ENCODE measurements at regions not wholly inside any gene's neighbourhood (a gene's known extent, or its start where the extent isn't known, plus 50 kb on each side); places are given as distances from the start of the nearest gene placed in this dataset.

DNA sequence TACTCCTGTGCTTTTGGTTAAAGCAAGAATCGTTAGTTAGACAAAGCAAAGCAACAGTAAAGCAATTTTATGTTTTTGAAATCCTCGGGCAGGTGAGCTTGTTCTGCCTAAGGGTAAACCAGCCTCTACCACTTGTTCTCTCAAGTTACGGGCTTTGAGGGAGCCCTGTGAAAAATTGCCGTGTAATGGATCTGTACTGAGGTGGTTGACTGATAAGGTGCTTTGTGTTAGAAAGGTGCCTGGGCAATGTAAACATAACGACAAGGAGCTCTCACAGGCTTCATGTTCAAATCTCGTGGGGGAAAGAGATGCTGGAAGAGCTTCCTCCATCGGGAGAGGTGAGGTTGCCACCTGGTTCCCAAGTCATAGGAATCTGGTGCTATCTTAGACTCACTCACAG is 111.8 kb downstream of the TRAPPC11 start:
- H3K4me3 ChIP-seq = no peak overlapping the region
- no peaks in the 10 kb centered on the region for H3K27me3 Mint-ChIP-seq (ENCODE audit: insufficient read depth, low read depth)
- H3K27me3 ChIP-seq = no peaks in the 10 kb centered on the region
- no peak overlapping the region for H3K27ac Mint-ChIP-seq
- H3K9me3 ChIP-seq (ENCODE audit: low read depth) = no peaks in the 10 kb centered on the region
- H3K36me3 ChIP-seq = no peaks in the 10 kb centered on the region
- H3K27ac ChIP-seq = no peak overlapping the region
- H3K4me1 ChIP-seq = no peaks in the 10 kb centered on the region
- H3K4me3 Mint-ChIP-seq = no peak overlapping the region
- TF ChIP-seq EZH2phosphoT487 (IDR thresholded peaks at IDR 0.05) (no peak), CTCF (IDR thresholded peaks at IDR 0.05) (no peak), EZH2 (IDR thresholded peaks at IDR 0.05) (no peak)
- H3K9me3 Mint-ChIP-seq = peaks cover 6% of the 10 kb centered on the region
- DNase-seq (ENCODE audit: low spot score) = no peak
- no peak overlapping the region for H2AFZ ChIP-seq (replicated peaks)
- no peaks in the 10 kb centered on the region for H3K36me3 Mint-ChIP-seq
- H3K9ac ChIP-seq = no peak overlapping the region
- peaks cover 2% of the 10 kb centered on the region for H3K4me1 Mint-ChIP-seq
- H3K4me2 ChIP-seq = no peak overlapping the region
- H4K20me1 ChIP-seq (ENCODE audit: low read depth) = no peaks in the 10 kb centered on the region
- H3K79me2 ChIP-seq (ENCODE audit: low read depth) = no peaks in the 10 kb centered on the region
- no peaks in the 10 kb centered on the region for H3F3A ChIP-seq (ENCODE audit: low read depth)

GRCh38 chr4:183772361-183772760 is 113.3 kb downstream of the TRAPPC11 start:
- Mint-ChIP-seq H3K9me3 (peaks cover 6% of the 10 kb centered on the region), H3K27ac (no peak overlapping the region), H3K36me3 (no peaks in the 10 kb centered on the region), H3K4me3 (no peak overlapping the region), H3K27me3 (ENCODE audit: insufficient read depth, low read depth) (no peaks in the 10 kb centered on the region), H3K4me1 (no peaks in the 10 kb centered on the region)
- Histone ChIP-seq H3K27ac (no peak overlapping the region), H3K27me3 (no peaks in the 10 kb centered on the region), H3K79me2 (ENCODE audit: low read depth) (no peaks in the 10 kb centered on the region), H2AFZ (replicated peaks) (no peak overlapping the region), H3K9ac (no peak overlapping the region), H4K20me1 (ENCODE audit: low read depth) (no peaks in the 10 kb centered on the region), H3K36me3 (no peaks in the 10 kb centered on the region), H3K4me1 (no peaks in the 10 kb centered on the region), H3K9me3 (ENCODE audit: low read depth) (no peaks in the 10 kb centered on the region), H3F3A (ENCODE audit: low read depth) (no peaks in the 10 kb centered on the region), H3K4me3 (no peak overlapping the region), H3K4me2 (no peak overlapping the region)
- no peak for DNase-seq (ENCODE audit: low spot score)
- TF ChIP-seq CTCF (IDR thresholded peaks at IDR 0.05) (no peak), EZH2phosphoT487 (IDR thresholded peaks at IDR 0.05) (no peak), EZH2 (IDR thresholded peaks at IDR 0.05) (no peak)

- Mint-ChIP-seq H3K27me3 (ENCODE audit: insufficient read depth, low read depth) (no peaks in the 10 kb centered on the region), H3K27ac (no peak overlapping the region), H3K9me3 (peaks cover 6% of the 10 kb centered on the region), H3K4me1 (no peaks in the 10 kb centered on the region), H3K36me3 (no peaks in the 10 kb centered on the region), H3K4me3 (no peak overlapping the region)
- H3K4me2 ChIP-seq = no peak overlapping the region
- no peaks in the 10 kb centered on the region for H3K36me3 ChIP-seq
- H3K27ac ChIP-seq = no peak overlapping the region
- TF ChIP-seq CTCF (IDR thresholded peaks at IDR 0.05) = no peak
- no peak for TF ChIP-seq EZH2 (IDR thresholded peaks at IDR 0.05)
- TF ChIP-seq EZH2phosphoT487 (IDR thresholded peaks at IDR 0.05) = no peak
- no peaks in the 10 kb centered on the region for H3K9me3 ChIP-seq (ENCODE audit: low read depth)
- no peaks in the 10 kb centered on the region for H3K79me2 ChIP-seq (ENCODE audit: low read depth)
- H4K20me1 ChIP-seq (ENCODE audit: low read depth) = no peaks in the 10 kb centered on the region
- DNase-seq (ENCODE audit: low spot score) = no peak
- no peak overlapping the region for H3K9ac ChIP-seq
- H3K4me3 ChIP-seq = no peak overlapping the region
- no peaks in the 10 kb centered on the region for H3K4me1 ChIP-seq
- H2AFZ ChIP-seq (replicated peaks) = peak overlapping the region; percentile 59
- no peaks in the 10 kb centered on the region for H3K27me3 ChIP-seq
- H3F3A ChIP-seq (ENCODE audit: low read depth) = no peaks in the 10 kb centered on the region
These were observed 114.7 kb downstream of the TRAPPC11 start for GRCh38 chr4:183773790-183774189.
